ENCODE measurements at regions not wholly inside any gene's neighbourhood (a gene's known extent, or its start where the extent isn't known, plus 50 kb on each side); places are given as distances from the start of the nearest gene placed in this dataset.
"Not testable (repeated sequence)": the region's sequence is repeated elsewhere in the genome, so short reads cannot be mapped to it uniquely, and the experiment has no call there.

DNA sequence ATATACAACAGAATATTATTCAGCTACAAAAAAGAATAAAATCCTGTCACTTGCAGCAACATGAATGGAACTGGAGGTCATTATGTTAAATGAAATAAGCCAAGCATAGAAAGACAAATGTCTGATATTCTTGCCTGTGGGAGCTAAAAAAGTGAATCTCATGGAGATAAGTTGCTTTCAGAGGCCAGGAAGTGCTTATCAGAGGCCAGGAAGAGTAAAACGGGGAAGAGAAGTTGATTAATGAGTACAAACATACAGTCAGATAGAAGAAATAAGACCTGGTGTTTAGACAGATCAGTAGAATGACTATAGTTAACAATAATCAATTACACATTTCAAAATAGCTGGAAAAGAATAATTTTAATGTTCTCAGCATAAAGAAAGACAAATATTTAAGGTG is 54.4 kb upstream of the CPHXL start:
- no peak for FAIRE-seq

DNA sequence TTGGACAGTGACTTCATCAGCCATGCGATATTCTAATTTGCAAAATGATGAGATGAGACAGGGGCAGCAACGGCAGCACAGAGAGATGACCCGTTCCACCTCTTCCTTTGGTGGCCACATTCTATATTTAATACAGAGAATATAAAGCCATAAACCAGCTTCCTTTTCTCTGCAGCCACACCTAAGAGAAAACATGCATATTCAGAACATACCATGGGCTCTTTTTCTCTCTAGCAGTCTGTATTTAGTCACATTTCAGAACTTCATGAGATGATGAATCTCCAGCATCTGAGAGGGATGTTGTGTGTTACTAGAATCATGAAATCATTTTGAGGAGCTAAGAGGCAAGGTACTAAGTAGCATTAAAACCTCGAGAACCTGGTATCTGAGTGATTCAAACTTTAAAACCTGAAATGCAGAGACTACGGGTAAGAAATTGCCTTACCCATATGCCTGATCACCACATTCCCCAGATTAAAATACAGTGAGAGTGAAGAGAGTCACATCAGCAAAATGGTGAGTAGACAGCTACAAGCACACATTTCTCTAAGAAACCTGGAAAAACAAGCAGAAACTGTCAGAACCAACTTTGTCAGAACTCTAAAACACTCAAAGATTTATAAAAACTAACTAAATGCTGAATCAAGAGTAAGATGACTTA is 55.5 kb upstream of the CPHXL start:
- FAIRE-seq, result no peak

DNA sequence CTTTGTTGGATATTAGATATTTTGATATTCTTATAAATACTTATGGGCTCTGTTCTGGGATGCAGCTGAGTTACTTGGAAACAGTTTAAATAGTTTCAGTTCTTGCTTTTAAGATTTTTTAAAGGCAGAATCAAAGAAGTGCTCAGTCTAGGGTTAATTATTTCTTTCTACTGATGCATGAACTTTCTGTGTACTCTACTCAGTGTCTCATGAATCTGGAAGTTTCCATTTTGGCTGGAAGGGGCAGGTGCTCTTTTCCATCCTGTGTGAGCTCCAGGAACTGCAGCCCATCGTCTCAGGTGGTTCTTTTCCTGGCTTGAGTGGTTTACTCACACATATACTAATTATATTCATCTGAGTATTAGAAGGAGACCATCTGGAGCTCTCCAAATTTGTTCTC is 61.1 kb upstream of the CPHXL start:
- no peak for FAIRE-seq

DNA sequence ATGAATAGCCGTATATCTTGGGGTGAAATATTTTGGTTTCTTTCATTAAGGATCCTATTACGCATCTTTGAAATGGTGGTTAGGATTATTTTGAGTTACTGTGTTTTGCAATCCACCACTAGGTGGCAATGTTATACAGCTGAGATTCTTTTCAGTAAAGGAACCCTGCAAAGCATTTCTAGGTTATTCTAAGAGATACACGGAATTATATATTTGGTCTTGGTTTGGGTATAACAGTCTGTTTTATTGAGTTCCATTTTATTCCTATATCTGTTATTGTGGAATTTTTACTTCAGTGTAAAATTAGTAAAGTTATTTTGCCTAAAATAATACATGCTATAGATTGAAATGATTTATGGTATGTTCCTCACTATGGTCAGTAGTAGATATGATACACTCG is 62.9 kb upstream of the CPHXL start:
- peak; percentile 98 for FAIRE-seq

DNA sequence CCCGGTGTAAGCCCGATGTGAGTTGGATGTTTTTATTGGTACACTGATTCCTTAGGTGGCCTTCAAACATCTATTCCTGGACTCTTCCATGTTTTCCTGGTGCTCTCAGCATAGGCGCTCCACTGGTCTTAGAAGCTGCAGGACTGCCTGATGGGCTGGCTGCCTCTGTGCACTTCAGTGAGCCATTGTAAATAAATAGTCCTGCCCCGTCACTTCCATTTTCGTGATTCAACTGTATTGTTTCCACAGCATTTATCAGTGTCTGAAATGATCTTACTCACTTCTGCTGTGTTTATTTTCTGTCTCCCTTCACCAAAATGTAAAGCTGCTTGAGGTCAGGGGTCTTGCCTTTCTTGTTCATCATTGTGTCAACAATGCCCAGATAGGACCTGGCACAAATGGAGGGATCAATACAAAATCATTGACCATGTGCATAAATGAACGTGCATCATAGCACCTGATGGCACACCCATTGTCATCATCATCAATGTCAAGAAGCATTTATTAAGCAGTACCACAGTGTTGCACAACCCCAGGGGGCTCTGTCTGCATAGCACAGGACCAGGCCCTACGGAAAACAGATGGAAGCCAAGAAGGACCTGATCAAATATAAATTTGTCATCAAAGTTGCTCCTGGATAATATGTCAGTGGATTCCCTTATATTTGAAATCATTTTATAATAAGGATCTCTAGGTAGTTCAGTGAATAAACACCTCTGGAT is 66.6 kb upstream of the CPHXL start:
- FAIRE-seq, result no peak

DNA sequence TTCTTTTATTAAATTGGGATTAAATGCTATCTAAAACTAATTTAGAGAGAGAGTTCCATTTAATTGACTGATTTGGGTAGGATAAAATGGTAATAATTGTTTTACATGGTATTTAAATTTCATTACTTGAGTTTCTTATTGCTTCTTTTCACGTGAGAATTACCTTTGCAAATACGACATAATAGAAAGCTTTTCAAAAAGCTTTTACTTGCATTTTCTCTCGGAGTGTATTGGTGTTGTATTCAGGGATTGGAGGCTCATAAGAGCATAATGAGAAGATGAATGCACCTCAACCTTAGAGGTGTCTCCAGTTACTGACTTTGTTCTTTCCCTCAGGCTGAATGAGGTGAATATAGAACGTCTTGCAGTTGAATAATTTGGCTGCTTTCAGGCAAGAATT is 67.4 kb upstream of the CPHXL start:
- no peak for FAIRE-seq

DNA sequence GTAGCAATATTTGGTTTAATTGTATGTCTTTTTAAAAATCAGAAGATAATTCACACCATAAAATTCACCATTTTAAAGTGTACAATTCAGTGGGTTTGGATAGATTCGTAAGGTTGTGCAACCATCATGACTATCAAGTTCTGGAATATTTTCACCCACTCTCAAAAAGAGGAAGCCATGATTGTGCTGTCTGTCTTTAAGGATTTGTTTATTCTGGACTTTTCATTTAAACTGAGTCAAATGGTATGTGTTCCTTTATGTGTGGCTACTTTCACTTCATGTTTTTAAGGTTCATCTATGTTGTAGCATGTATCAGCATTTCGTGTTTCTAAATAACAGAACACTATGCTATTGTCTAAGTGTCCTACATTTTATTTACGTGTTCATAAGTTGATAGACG is 68.1 kb upstream of the CPHXL start:
- no peak for FAIRE-seq

DNA sequence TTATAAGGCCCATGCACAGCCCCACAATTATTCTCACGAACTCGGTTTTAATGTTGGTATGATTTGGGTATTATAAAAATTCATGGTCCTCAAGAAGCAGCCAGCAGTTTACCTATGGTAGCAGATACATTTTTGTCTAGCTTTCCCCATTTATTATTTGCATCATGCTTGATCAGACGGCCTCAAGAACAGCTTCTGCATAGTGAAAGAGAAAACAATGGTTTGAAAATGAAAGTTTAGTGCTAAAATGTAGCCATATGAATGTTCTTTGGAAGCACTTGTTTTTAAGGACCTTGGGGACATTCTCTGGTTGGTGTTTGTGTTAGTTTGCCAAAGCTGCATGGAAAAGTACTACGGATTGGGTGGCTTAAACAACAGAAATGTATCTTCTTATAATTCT is 72.4 kb upstream of the CPHXL start:
- no peak for FAIRE-seq

DNA sequence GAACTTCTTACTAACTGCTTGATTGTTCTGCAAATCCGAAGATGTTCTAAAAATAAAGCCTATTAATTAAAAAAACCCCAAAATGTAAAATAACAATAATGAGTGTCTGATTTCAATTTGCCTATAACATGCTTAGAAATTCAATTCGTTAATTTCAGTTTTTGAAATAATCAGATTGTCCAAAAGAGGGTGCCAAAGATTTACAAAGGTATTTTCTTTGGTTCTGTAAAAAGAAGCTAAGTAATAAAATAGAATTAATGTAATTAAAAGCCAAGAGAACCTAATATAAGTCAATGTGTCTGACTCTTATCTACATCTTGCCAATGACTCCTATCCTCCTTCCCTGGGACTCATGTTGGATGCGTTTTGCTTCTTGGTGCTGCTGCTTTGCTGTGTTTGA is 75.0 kb upstream of the CPHXL start:
- FAIRE-seq, result peak; percentile 80

DNA sequence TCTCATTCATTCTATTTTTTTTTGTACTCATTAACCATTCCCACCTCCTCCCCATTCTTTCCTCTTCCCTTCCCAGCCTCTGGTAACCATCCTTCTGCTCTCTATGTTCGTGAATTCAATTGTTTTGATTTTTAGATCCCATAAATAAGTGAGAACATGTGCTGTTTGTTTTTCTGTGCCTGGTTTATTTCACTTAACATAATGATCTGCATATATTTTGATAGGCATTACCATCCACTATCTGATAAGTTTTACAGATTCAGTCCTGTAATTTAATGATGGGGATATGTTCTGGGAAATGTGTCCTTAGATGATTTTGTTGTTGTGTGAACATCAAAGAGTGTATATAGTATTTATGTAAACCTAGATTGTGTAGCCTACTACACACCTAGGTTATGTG is 77.5 kb upstream of the CPHXL start:
- no peak for FAIRE-seq

DNA sequence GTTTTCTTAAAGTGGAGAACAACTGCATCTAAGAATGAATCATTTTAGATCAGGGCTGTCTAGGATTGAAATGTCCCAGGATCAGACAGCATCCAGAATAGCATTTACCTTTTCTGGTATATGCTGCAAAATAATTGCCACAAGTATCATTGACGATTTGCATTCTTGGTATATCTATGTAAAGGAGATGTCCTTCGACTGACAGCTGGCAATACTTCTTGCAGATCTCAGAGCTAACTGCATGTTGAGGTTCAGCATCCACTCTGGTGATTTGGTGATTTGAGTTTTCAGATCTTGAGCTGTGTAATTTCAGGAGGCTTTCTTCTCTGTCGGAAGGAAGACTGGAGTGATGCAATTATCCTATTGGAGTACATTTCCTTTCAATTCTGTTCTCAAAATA is 78.1 kb upstream of the CPHXL start:
- FAIRE-seq, result no peak

DNA sequence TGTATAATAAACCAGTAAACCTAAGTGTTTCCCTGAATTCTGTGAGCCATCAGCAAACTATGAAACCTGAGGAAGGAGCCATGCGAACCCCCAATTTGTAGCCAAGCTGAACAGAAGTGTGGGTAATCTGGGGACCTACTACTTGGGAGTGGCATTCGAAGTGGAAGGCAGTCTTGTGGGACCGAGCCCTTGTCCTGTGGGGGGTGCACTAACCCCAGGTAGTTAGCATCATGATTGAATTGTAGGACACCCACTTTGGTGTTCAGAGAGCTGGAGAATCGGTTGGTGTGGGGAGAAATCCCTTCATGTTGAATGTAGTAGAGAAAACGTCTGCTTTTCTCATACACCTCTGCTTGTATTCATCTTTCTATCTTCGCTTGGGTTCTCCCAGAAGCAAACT is 79.7 kb upstream of the CPHXL start:
- no peak for FAIRE-seq

DNA sequence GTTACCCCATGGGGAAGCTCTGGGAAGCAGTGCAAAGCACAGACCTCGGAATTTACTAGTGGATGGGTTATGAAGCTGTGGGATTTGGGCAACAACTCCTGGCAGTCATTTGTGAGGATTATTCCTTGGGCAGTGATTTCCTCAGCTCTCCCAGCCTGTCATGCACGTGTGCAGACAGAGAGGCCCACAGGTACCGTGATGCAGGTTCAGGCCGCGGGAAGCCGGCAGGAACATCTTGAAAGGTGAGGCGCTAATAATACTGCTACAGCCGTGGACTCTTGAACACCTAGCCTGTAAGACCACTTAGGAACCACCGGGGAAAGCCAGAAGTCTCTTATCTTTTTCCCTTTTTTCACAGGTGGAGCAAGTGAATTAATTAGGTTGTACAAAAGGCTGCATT is 80.2 kb upstream of the CPHXL start:
- no peak for FAIRE-seq

DNA sequence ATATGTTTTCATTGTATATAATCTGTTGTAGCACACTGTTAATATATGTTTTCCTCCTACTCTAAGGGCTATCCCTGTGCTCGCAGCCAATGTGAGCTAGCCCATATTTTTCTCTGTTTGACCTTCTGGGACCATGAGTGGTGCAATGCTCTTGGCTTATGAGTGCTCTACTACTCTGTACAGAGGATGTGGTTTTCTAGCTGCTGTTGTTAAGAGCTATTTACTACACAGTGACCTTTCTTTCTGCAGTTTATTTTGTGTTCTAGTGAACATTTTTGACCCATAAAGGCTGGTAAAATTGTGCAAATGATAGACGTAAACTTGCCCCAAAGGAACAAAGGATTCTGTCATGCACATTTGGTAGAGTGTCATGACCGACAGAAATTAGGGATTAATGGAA is 84.1 kb upstream of the CPHXL start:
- no peak for FAIRE-seq

DNA sequence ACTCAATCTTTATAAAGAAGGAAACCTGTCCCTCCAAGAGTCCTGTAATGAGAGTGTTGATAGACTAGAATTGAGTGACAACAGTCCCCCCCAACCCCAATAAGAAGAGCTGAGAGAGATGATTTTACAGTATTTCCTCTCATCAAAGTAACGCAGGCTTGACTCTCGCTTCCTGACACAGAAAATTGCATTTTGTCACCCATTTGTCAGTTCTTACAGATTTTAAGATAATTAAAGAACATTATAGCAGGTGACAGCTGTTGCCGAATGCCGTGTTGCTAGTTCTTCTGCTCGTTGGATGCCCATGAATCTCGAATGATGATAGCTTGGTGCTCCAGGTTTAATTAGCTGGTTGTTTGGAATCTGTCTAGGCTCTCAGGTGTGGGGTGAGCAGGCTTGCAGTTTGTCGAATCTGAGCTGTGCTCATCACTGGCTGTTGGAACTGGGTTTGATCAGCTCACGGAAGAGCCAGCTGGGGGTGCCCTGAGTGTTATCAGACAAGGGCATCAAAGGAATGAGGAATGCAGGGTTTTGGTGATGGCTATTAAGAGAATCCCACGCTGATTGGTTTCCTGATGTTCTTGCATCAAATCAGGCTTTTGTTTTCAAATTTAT is 84.8 kb upstream of the CPHXL start:
- FAIRE-seq, result no peak

DNA sequence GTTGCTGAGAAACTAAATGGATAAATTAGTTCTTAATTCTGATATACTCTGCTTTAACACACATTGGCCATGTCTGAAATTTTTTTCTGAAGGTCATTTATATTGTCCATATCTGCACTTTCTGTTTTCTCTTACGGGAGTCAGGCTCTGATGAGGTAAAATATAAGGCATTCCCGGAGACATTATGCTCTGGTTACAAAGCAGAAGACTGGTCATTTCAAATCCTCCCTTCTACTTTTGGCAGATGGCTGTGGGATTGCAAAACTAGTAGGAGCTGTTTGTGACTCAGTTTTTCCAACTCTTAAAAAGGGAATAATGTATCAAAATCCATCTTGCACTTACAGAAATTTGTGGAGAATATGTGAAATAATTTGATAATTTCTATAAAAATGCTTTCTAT is 92.2 kb upstream of the CPHXL start:
- no peak for FAIRE-seq

DNA sequence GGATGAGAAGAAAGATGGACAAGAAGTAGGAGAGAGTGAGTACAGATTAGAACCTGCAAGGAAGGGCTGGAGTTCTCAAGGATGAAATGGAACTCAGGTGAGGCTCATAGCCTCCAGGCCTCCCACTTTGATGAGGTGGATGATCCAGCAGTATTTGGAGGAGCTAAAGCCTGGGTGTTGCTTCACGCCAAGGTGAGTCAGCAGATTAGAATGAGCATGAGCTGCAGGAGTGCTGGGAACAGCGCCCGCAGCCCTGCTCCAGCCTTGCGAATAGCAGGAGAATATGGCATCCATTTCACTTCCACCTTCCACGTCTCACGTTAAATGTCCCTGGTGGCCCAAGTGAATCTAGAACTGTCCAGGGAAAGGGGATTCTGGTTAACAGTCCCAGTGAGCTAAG is 94.4 kb upstream of the CPHXL start:
- no peak for FAIRE-seq

DNA sequence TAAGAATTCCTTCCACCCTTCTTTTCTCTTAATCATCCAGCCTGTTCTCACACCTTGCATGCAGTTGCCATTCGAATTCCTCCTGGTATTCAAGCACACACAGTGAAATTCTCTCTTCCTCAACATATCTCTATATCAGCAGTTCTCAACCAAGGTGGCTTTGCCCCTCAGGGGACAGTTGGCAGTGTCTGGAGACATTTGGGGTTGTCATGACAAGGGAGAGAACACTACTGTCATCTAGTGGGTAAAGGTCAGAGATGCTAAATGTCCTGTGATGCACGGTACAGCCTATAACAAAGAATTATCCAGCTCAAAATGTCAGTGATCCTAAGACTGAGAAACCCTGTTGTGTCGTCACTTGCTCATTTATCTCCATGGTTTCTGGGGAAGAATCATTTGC is 94.8 kb upstream of the CPHXL start:
- no peak for FAIRE-seq

DNA sequence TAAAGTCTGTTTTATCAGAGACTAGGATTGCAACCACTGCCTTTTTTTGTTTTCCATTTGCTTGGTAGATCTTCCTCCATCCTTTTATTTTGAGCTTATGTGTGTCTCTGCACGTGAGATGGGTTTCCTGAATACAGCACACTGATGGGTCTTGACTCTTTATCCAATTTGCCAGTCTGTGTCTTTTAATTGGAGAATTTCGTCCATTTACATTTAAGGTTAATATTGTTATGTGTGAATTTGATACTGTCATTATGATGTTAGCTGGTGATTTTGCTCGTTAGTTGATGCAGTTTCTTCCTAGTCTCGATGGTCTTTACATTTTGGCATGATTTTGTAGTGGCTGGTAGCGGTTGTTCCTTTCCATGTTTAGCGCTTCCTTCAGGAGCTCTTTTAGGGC is 99.5 kb upstream of the CPHXL start:
- not testable (repeated sequence) for FAIRE-seq

DNA sequence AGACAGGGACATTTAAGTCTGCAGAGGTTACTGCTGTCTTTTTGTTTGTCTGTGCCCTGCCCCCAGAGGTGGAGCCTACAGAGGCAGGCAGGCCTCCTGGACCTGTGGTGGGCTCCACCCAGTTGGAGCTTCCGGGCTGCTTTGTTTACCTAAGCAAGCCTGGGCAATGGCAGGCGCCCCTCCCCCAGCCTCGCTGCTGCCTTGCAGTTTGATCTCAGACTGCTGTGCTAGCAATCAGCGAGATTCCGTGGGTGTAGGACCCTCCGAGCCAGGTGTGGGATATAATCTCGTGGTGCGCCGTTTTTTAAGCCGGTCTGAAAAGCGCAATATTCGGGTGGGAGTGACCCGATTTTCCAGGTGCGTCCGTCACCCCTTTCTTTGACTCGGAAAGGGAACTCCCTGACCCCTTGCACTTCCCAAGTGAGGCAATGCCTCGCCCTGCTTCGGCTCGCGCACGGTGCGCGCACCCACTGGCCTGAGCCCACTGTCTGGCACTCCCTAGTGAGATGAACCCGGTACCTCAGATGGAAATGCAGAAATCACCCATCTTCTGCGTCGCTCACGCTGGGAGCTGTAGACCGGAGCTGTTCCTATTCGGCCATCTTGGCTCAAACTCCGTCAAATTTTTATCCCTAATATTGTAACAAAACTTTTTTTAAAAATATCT is 101.2 kb upstream of the CPHXL start:
- not testable (repeated sequence) for FAIRE-seq

DNA sequence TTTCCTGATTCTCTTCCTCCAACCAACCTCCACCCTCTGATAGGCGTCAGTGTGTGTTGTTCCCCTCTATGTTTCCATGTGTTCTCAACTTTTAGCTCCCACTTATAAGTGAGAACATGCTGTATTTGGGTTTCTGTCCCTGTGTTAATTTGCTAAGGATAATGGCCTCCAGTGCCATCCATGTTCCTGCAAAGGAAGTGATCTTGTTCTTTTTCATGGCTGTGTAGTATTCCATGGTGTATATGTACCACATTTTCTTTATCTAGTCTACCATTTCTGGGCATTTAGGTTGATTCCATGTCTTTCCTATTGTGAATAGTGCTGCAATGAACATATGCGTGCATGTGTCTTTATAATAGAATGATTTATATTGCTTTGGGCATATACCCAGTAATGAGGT is 107.1 kb upstream of the CPHXL start:
- FAIRE-seq, result not testable (repeated sequence)

DNA sequence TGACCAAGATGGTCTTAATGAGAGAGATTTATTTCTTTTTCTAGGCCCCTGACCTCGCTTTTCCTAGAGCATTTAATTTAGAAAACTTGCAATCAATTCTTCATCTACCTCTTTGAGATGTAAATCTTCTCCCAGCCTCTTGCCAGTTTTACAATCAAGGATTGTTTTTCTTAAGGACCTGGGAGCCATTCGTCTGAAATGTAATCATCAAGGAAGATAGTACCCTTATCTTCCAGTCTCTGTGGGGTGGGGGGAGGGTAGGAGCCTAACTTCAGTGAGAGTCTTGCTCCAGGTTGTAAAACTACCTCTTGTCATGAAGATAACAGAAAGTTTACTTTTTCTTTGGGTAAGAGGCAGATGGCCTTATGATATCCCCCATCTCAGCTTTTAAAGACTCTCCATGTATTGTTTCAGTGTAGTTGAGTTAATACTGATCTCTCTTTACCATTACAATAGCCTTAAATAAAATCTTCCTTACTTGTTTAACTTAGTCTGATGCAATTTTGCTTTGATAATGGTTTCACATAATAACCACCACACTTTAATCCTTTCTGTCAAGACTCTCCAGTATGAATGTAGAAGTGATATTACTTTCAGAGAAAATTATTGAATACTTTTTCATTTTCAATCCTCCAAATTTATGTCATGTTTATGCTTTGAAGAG is 110.2 kb upstream of the CPHXL start:
- no peak for FAIRE-seq

DNA sequence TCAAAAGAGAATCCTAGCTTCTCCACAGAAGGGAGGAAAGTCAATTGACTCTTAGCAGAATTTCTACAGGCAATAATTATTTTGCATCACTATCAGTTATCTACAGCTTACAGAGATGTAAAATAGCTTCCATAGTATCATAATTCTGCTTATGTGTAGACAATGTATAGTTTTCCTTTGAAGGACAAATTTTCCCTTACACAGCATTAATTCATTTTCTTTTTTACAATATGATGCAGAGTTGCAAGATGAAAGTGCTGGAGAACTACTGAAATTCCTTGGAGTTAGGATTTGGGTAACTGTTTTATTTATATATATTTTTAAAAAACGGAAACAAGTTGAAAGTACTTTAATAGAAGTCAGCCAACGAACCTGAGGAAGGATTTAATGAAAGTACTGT is 111.0 kb upstream of the CPHXL start:
- FAIRE-seq, result no peak

DNA sequence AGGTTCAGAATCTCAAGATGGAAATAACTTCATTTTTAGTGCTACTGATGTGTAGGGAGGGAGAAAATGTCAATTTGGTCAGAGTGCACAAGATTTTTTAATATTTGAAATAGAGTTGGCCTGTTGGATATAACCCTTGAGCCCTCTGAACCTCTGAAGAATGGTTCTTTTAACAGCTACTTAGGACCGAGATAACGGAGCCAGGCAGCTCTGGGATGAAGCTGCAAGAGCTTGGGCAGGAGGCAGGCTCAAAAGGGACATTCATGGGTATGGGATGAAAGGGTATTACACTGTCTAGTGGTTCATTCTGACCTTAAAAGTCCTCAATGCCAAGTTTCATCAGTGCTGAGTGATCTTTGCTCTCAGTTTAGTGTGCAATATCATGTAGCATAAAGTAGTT is 111.4 kb upstream of the CPHXL start:
- FAIRE-seq, result no peak

Measured in islet of Langerhans (tissue), 1 donor.